Middle frontal gyrus (tissue), 1 donor: ENCODE measurements at regions not wholly inside any gene's neighbourhood (a gene's known extent, or its start where the extent isn't known, plus 50 kb on each side); places are given as distances from the start of the nearest gene placed in this dataset.
"Not testable (repeated sequence)": the region's sequence is repeated elsewhere in the genome, so short reads cannot be mapped to it uniquely, and the experiment has no call there.

Source experiments
- DNase-seq: peaks from one replicate; pipeline ENCODE4 v3.0.0-alpha.2; 2015; ENCODE audit warnings: low spot score; ENCODE audit errors: extremely low spot score

DNA sequence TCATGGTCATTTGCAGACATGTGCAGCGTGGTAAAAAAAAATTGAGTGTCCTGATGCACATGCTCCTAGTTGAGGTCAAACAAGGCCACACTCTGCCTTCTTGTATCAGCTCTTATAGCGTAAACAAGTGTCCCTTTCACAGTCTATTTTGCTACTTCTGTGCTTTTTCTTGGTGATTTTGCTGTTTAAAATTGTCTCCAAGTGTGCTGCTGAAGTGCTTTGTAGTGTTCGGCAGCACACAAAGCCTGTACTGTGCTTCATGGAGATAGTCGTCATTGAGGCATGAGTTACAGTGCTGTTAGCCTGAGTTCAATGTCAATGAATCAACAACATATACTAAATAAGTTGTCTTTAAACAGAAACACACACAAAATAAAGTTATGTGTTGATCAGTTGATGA is 690.4 kb upstream of the MEF2C start:
- DNase-seq, result no peak

DNA sequence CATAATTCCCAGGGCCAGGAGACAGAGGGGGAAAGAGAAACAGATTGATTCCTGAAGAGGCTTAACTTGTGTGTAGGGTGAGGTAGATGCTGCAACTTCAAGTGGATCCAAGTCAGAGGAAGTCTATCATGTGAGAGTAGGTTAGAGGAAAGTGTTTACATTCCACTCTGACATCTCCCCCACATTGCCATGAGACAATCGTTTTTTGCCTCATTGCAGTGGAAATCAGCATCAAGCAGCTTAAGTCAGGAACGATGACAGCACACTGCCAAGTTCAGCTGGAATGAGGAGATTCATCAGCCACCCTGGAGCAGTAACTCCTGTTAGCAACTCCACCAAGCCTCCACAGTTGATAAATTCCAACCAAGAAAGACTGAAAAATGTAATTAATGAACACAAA is 689.7 kb upstream of the MEF2C start:
- no peak for DNase-seq

DNA sequence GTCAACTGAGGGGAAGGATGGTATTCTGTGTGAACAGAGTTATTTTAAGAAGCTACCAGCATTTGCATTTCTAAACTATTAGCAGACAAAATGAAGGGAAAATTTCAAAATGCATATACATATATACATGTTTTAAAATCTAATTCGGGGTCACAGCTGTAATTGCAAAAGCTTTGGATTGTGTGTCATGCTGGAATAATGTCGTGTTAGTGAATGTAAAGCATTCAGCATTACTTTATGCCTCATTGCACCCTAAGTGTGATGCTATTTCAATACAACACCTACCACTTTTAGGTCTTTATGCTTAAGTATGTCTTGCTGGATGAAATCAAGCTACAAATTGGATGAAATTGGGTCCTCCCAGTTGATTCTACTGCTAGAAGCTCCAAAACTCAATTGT is 687.6 kb upstream of the MEF2C start:
- no peak for DNase-seq

GRCh38 chr5:89566340-89566739 is 683.4 kb upstream of the MEF2C start:
- no peak for DNase-seq

GRCh38 chr5:89560696-89561095 is 677.7 kb upstream of the MEF2C start:
- no peak for DNase-seq

GRCh38 chr5:89556215-89556913 is 673.4 kb upstream of the MEF2C start:
- DNase-seq, result no peak

- DNase-seq, result no peak
Measured at GRCh38 chr5:89546657-89547056, 663.7 kb upstream of the MEF2C start.

GRCh38 chr5:89545626-89546025 is 662.6 kb upstream of the MEF2C start:
- no peak for DNase-seq

DNA sequence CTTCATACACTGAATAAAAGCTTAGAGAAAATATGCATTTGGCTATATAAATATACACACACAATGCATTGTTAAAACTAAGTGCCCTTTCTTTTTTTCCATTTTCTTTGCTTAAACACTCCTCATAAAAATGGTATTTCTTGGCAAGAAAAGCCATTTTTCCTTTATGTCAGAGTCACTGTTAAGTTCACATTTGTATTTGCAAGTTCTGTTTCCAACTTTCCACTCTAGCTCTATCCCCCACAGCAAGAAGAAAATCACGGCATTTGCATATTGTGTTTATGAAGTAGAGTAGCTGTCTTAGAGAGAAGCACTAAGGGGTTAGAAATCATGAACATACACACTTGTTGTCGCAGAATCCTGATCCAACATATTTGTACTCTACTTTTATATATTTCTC is 662.1 kb upstream of the MEF2C start:
- no peak for DNase-seq

- DNase-seq, result no peak
Measured at GRCh38 chr5:89542736-89543135, 659.8 kb upstream of the MEF2C start.

GRCh38 chr5:89537800-89538199 is 654.8 kb upstream of the MEF2C start:
- no peak for DNase-seq

DNA sequence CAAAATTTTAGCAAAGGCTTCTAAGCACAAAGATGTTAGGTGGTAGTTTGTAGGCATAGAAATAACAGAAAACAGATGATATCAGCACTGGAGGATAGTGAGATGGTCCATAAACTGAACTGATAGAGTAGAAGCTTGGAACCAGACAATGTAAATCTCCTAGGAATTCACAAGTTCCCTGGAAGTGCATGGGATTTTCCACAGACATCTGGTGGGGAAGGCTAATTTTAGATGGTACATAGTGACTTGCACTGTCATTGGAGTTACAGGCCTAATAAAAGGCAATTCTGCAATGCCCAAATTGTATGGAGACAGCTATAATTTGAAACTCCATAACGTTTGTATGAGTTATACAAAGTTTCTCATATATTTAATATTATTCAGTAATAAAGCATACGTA is 653.0 kb upstream of the MEF2C start:
- DNase-seq, result no peak

DNA sequence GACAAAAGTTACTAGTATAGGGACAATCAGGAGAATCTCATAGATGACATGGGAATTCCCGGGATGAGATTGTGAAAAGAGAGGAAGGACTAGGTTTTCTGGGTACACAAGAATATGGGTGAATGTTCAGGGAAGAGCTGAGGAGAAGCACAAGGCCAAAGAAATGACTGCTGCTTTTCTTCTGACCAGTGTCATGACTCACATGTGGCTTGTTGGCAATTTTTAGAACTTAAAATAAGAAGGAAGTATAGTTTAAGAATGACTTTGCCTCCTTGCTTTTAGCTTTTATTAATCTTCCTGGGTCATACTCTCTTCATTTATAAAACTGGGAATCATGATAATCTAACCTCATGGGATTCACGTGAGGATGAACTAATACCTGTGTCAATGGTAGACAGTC is 652.4 kb upstream of the MEF2C start:
- DNase-seq, result no peak

DNA sequence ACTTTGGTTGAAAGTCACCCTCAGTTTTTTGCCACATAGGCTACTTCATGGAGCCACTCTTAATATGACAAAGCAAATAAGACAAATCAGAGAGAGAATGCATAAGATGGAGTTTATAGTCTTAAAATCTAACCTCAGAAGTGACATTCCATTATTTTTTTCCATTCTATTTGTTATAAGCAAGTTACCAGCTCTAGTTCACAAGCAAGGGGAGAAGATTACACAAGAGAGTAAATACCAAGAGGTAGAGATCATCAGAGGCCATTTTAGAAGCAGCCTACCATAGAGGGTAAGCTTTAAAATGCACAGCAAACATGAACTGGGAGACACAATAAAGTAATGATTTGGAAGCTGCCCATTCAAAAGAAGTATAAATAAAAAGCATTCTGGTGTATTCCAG is 651.3 kb upstream of the MEF2C start:
- no peak for DNase-seq

DNA sequence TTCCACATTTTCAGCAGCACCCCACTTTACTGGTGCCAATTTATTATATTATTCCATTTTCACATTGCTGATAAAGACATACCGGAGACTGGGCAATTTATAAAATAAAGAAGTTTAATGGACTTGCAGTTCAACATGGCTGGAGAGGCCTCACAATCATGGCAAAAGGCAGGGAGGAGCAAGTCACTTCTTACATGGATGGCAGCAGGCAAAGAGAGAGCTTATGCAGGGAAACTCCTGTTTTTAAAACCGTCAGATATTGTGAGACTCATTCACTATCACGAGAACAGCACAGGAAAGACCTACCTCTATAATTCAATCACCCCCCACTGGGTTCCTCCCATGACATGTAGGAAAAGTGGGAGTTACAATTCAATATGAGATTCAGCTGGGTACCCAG is 641.8 kb upstream of the MEF2C start:
- no peak for DNase-seq

DNA sequence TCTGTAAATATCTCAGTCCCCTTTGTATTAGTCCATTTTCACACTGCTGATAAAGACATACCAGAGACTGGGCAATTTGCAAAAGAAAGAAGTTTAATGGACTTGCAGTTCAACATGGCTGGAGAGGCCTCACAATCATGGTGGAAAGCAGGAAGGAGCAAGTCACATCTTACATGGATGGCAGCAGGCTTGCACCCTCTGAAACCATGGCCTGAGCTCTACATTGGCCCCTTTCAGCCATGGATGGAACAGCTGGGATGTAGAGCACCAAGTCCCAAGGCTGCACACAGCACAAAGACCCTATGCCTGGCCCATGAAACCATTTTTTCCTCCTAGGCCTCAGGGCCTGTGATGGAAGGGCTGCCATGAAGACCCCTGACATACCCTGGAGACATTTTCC is 640.9 kb upstream of the MEF2C start:
- not testable (repeated sequence) for DNase-seq

DNA sequence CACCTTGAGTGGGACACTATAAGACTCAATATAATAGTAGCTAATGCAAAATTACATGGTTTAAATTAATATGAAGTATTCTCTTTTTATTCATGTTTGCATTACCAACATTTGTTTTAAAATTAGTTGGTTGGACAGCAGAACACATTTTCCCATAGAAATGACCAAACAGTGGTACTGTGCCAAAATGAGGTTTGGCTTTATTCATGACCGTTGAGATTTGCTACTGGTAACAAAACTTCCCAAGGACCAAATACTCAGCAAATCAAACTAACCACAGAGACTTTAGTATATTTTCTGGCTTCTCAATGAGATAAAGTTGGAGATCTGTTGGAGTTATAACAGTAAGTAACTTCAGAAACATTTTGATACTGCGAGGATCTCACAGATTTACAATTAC is 637.8 kb upstream of the MEF2C start:
- DNase-seq, result no peak

GRCh38 chr5:89513299-89514044 is 630.5 kb upstream of the MEF2C start:
- DNase-seq, result no peak

- DNase-seq, result no peak
Measured at GRCh38 chr5:89504051-89504450, 621.1 kb upstream of the MEF2C start.

DNA sequence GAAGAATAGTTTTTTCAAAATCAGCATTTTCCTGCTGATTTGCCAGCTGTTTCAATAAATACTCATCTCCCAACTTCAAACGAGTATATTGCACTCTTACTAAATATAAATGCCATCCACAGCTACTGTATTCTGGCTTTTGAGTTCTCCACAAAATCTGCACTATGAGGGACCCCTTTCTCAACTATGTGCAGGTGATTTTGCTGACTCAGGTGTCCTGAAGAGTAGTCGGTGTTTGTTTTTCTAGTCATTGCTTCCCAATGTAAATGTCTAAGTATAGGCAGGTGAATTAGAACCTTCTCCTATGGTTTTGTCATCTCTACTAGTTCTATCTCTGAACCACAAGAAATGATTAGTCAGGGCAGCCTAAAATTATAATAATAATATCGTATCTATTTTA is 616.8 kb upstream of the MEF2C start:
- no peak for DNase-seq

GRCh38 chr5:89498699-89499098 is 615.7 kb upstream of the MEF2C start:
- no peak for DNase-seq

- no peak for DNase-seq
Measured at GRCh38 chr5:89493414-89493813, 610.4 kb upstream of the MEF2C start.

DNA sequence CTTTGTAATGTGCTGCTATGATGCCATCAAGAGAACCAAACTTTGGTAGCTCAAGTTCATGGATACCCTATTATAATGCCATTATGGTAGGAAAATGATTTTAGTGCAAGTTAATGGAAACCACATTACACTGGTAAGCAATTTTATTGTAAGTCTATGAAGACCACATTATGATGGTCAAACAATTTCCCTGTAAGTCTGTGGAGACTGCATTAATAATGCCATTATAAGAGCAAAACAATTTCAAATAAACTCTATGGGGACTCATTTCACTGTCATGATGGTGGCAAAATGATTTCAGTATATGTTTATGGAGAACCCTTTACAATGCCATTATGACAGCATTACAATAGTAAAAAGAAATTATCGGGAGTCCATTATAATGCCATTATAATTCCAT is 602.0 kb upstream of the MEF2C start:
- no peak for DNase-seq
